Karpas-422 (cell line): ENCODE measurements at regions not wholly inside any gene's neighbourhood (a gene's known extent, or its start where the extent isn't known, plus 50 kb on each side); places are given as distances from the start of the nearest gene placed in this dataset.

ENCODE experiments used
- DNase-seq: peaks from one replicate; pipeline ENCODE4 v3.0.0-alpha.2; 2015
- H2AFZ ChIP-seq: fragments of 200-600 bp; sonication (generic); 2 replicates; pipeline ENCODE4 v1.6.1; 2014; ENCODE audit warnings: antibody characterized with exemption, low read length, mixed read lengths
- H3K27ac ChIP-seq: fragments of 200-600 bp; sonication (generic); 2 replicates; pipeline ENCODE4 v1.5.1; 2014; ENCODE audit warnings: mild to moderate bottlenecking, low read length, moderate library complexity
- H3K27me3 ChIP-seq: fragments of 200-600 bp; sonication (generic); 2 replicates; pipeline ENCODE4 v1.6.1; 2014; ENCODE audit warnings: low read length, mixed read lengths
- H3K36me3 ChIP-seq: fragments of 200-600 bp; sonication (generic); 2 replicates; pipeline ENCODE4 v1.6.1; 2014; ENCODE audit warnings: low read length, mixed read lengths; ENCODE audit not compliant: insufficient read depth
- H3K4me1 ChIP-seq: fragments of 200-600 bp; sonication (generic); 2 replicates; pipeline ENCODE4 v1.6.1; 2014; ENCODE audit warnings: mild to moderate bottlenecking, low read length, mixed read lengths
- H3K4me2 ChIP-seq: fragments of 200-600 bp; sonication (generic); 2 replicates; pipeline ENCODE4 v1.6.1; 2014; ENCODE audit warnings: low read length, low read depth, mild to moderate bottlenecking; ENCODE audit not compliant: poor library complexity, severe bottlenecking
- H3K4me3 ChIP-seq: fragments of 200-600 bp; sonication (generic); 2 replicates; pipeline ENCODE4 v1.5.1; 2014; ENCODE audit warnings: mild to moderate bottlenecking, antibody characterized with exemption, low read length, mixed read lengths
- H3K79me2 ChIP-seq: fragments of 200-600 bp; sonication (generic); 2 replicates; pipeline ENCODE4 v1.6.1; 2014; ENCODE audit warnings: mild to moderate bottlenecking, low read length, mixed read lengths
- H3K9ac ChIP-seq: fragments of 200-600 bp; sonication (generic); 2 replicates; pipeline ENCODE4 v1.6.0; 2014; ENCODE audit warnings: low read length
- H3K9me2 ChIP-seq: fragments of 200-600 bp; sonication (generic), shearing (Covaris generic); replicated peaks from 2 replicates; pipeline ENCODE4 v1.6.0; 2014; ENCODE audit warnings: mild to moderate bottlenecking, low read length, moderate library complexity; ENCODE audit not compliant: insufficient read depth
- H3K9me3 ChIP-seq: fragments of 300-700, 200-600 bp; sonication (generic); 2 replicates; pipeline ENCODE4 v1.6.1; 2014; ENCODE audit warnings: low read length, mixed read lengths
- H4K20me1 ChIP-seq: fragments of 200-600 bp; sonication (generic); 2 replicates; pipeline ENCODE4 v1.6.1; 2014; ENCODE audit warnings: mild to moderate bottlenecking, antibody characterized with exemption, low read length, low read depth; ENCODE audit not compliant: insufficient read depth

- Histone ChIP-seq H3K4me2 (no peak overlapping the region), H3K27ac (no peak overlapping the region), H4K20me1 (no peaks in the 10 kb centered on the region), H3K9me3 (no peaks in the 10 kb centered on the region), H3K4me3 (no peak overlapping the region), H3K4me1 (no peaks in the 10 kb centered on the region), H3K9me2 (no peaks in the 10 kb centered on the region), H3K27me3 (peaks cover 3% of the 10 kb centered on the region; the same call in 1 of the 2 replicates), H2AFZ (no peak overlapping the region), H3K36me3 (no peaks in the 10 kb centered on the region), H3K79me2 (no peaks in the 10 kb centered on the region), H3K9ac (no peak overlapping the region)
- no peak for DNase-seq
Measured at GRCh38 chr5:173464813-173465212, 136.6 kb upstream of the STC2 start.

- no peaks in the 10 kb centered on the region for H3K4me1 ChIP-seq
Measured at GRCh38 chr5:173463207-173463606, 135.0 kb upstream of the STC2 start.

GRCh38 chr5:173458828-173459609, 130.8 kb upstream of the STC2 start:
- no peak for DNase-seq
- H2AFZ ChIP-seq, result no peak overlapping the region
- H3K27me3 ChIP-seq, result 0 out of 2 replicates have a peak, but pooled peaks cover 2% of the 10 kb centered on the region
- no peak overlapping the region for H3K4me3 ChIP-seq
- no peaks in the 10 kb centered on the region for H3K79me2 ChIP-seq
- no peaks in the 10 kb centered on the region for H4K20me1 ChIP-seq
- no peaks in the 10 kb centered on the region for H3K9me3 ChIP-seq
- no peaks in the 10 kb centered on the region for H3K9me2 ChIP-seq
- H3K36me3 ChIP-seq, result no peaks in the 10 kb centered on the region
- H3K27ac ChIP-seq, result no peak overlapping the region
- H3K9ac ChIP-seq, result no peak overlapping the region
- no peaks in the 10 kb centered on the region for H3K4me1 ChIP-seq
- H3K4me2 ChIP-seq, result no peak overlapping the region

More at GRCh38 chr5:173463207-173463606, 135.0 kb upstream of the STC2 start:
- Histone ChIP-seq H4K20me1 (no peaks in the 10 kb centered on the region), H2AFZ (no peak overlapping the region), H3K79me2 (no peaks in the 10 kb centered on the region), H3K4me2 (no peak overlapping the region), H3K9me3 (no peaks in the 10 kb centered on the region), H3K4me3 (no peak overlapping the region), H3K9me2 (no peaks in the 10 kb centered on the region), H3K27ac (no peak overlapping the region), H3K36me3 (no peaks in the 10 kb centered on the region), H3K27me3 (peaks cover 5% of the 10 kb centered on the region; the same call in 1 of the 2 replicates), H3K9ac (no peak overlapping the region)
- peak; percentile 41 for DNase-seq

GRCh38 chr5:173457482-173457881, 129.3 kb upstream of the STC2 start:
- no peaks in the 10 kb centered on the region for H4K20me1 ChIP-seq
- no peak overlapping the region for H3K9ac ChIP-seq
- no peaks in the 10 kb centered on the region for H3K79me2 ChIP-seq
- H3K27me3 ChIP-seq, result 0 out of 2 replicates have a peak, but pooled peaks cover 2% of the 10 kb centered on the region
- no peaks in the 10 kb centered on the region for H3K4me1 ChIP-seq
- no peaks in the 10 kb centered on the region for H3K9me3 ChIP-seq
- no peaks in the 10 kb centered on the region for H3K36me3 ChIP-seq
- DNase-seq, result no peak
- no peak overlapping the region for H3K4me2 ChIP-seq
- H2AFZ ChIP-seq, result no peak overlapping the region
- no peak overlapping the region for H3K27ac ChIP-seq
- H3K9me2 ChIP-seq, result no peaks in the 10 kb centered on the region
- no peak overlapping the region for H3K4me3 ChIP-seq

GRCh38 chr5:173456751-173457171, 128.5 kb upstream of the STC2 start:
- H3K36me3 ChIP-seq, result no peaks in the 10 kb centered on the region
- H3K4me2 ChIP-seq, result no peak overlapping the region
- no peaks in the 10 kb centered on the region for H3K9me3 ChIP-seq
- H3K4me1 ChIP-seq, result no peaks in the 10 kb centered on the region
- no peaks in the 10 kb centered on the region for H4K20me1 ChIP-seq
- no peak for DNase-seq
- no peaks in the 10 kb centered on the region for H3K9me2 ChIP-seq
- H3K79me2 ChIP-seq, result no peaks in the 10 kb centered on the region
- H3K9ac ChIP-seq, result no peak overlapping the region
- no peak overlapping the region for H3K4me3 ChIP-seq
- no peak overlapping the region for H3K27ac ChIP-seq
- H3K27me3 ChIP-seq, result 0 out of 2 replicates have a peak, but pooled peaks cover 2% of the 10 kb centered on the region
- no peak overlapping the region for H2AFZ ChIP-seq

- Histone ChIP-seq H3K27me3 (0 out of 2 replicates have a peak, but pooled peaks cover 2% of the 10 kb centered on the region), H2AFZ (no peak overlapping the region), H3K36me3 (no peaks in the 10 kb centered on the region), H3K4me1 (no peaks in the 10 kb centered on the region), H3K9me2 (no peaks in the 10 kb centered on the region), H4K20me1 (no peaks in the 10 kb centered on the region), H3K27ac (no peak overlapping the region), H3K4me2 (no peak overlapping the region), H3K4me3 (no peak overlapping the region), H3K9me3 (no peaks in the 10 kb centered on the region), H3K9ac (no peak overlapping the region), H3K79me2 (no peaks in the 10 kb centered on the region)
- DNase-seq, result no peak
Measured at GRCh38 chr5:173456181-173456580, 128.0 kb upstream of the STC2 start.

- H3K9me3 ChIP-seq, result no peaks in the 10 kb centered on the region
Measured at GRCh38 chr5:173455599-173455957, 127.4 kb upstream of the STC2 start.

GRCh38 chr5:173454736-173455598, 126.8 kb upstream of the STC2 start:
- Histone ChIP-seq H3K9me2 (no peaks in the 10 kb centered on the region), H3K4me1 (no peaks in the 10 kb centered on the region), H3K4me3 (no peak overlapping the region), H2AFZ (no peak overlapping the region), H3K27me3 (0 out of 2 replicates have a peak, but pooled peaks cover 2% of the 10 kb centered on the region), H4K20me1 (no peaks in the 10 kb centered on the region), H3K9me3 (no peaks in the 10 kb centered on the region), H3K9ac (no peak overlapping the region), H3K79me2 (no peaks in the 10 kb centered on the region), H3K27ac (no peak overlapping the region), H3K36me3 (no peaks in the 10 kb centered on the region), H3K4me2 (no peak overlapping the region)
- DNase-seq, result no peak

More at GRCh38 chr5:173455599-173455957, 127.4 kb upstream of the STC2 start:
- Histone ChIP-seq H3K79me2 (no peaks in the 10 kb centered on the region), H3K4me3 (no peak overlapping the region), H3K36me3 (no peaks in the 10 kb centered on the region), H3K4me2 (no peak overlapping the region), H4K20me1 (no peaks in the 10 kb centered on the region), H3K9ac (no peak overlapping the region), H3K9me2 (no peaks in the 10 kb centered on the region), H2AFZ (no peak overlapping the region), H3K4me1 (no peaks in the 10 kb centered on the region), H3K27ac (no peak overlapping the region), H3K27me3 (0 out of 2 replicates have a peak, but pooled peaks cover 2% of the 10 kb centered on the region)
- DNase-seq, result no peak
